OCI-LY7 (cell line): ENCODE measurements at regions not wholly inside any gene's neighbourhood (a gene's known extent, or its start where the extent isn't known, plus 50 kb on each side); places are given as distances from the start of the nearest gene placed in this dataset.

Experiments used
- BruUV-seq: library from RNA; stranded (reverse); fragments of 400-500 nt; replicated peaks from 2 replicates; lab custom pipeline; 2021; lab: Mats Ljungman, UMichigan
- CTCF ChIA-PET: fragments of 300-600 bp; sonication (Branson Sonifier 250); formaldehyde crosslinking; loops from one replicate; lab custom pipeline; 2022; ENCODE audit warnings: antibody characterized with exemption; ENCODE audit not compliant: unreplicated experiment; lab: Charles Lee
- POLR2A ChIA-PET: fragments of 300-600 bp; sonication (Branson Sonifier 250); formaldehyde crosslinking; loops from one replicate; lab custom pipeline; 2022; ENCODE audit warnings: antibody characterized with exemption; lab: Charles Lee
- DNase-seq: peaks from one replicate; pipeline ENCODE4 v3.0.0-alpha.2; 2015; ENCODE audit warnings: low spot score
- H2AFZ ChIP-seq: fragments of 200-600 bp; sonication (generic), shearing (Covaris generic); 2 replicates; pipeline ENCODE4 v1.6.1; 2014; ENCODE audit warnings: mild to moderate bottlenecking, antibody characterized with exemption, low read length, moderate library complexity
- H3K27ac ChIP-seq: fragments of 200-600 bp; sonication (generic); 2 replicates; pipeline ENCODE4 v1.5.1; 2014; ENCODE audit warnings: mixed run types, low read depth, mild to moderate bottlenecking, moderate library complexity, low read length, inconsistent platforms; ENCODE audit not compliant: poor library complexity, severe bottlenecking
- H3K36me3 ChIP-seq: fragments of 200-600 bp; sonication (generic); 2 replicates; pipeline ENCODE4 v1.6.1; 2014; ENCODE audit warnings: mild to moderate bottlenecking, antibody characterized with exemption, low read length, moderate library complexity, mixed read lengths; ENCODE audit not compliant: insufficient read depth
- H3K4me1 ChIP-seq: fragments of 200-600 bp; sonication (generic); 2 replicates; pipeline ENCODE4 v1.5.1; 2014; ENCODE audit warnings: mild to moderate bottlenecking, low read length; ENCODE audit not compliant: insufficient read depth, poor library complexity, severe bottlenecking
- H3K4me2 ChIP-seq: fragments of 200-600 bp; sonication (generic); 2 replicates; pipeline ENCODE4 v1.6.1; 2014; ENCODE audit warnings: mild to moderate bottlenecking, low read length
- H3K4me3 ChIP-seq: fragments of 200-600 bp; sonication (generic); 2 replicates; pipeline ENCODE4 v1.5.1; 2014; ENCODE audit warnings: mild to moderate bottlenecking, low read depth, low read length; ENCODE audit not compliant: poor library complexity, severe bottlenecking
- H3K79me2 ChIP-seq: fragments of 200-600 bp; sonication (generic); 2 replicates; pipeline ENCODE4 v1.6.1; 2016; ENCODE audit warnings: low read depth, mild to moderate bottlenecking, low read length, moderate library complexity, mixed read lengths; ENCODE audit not compliant: insufficient read depth
- H3K9me2 ChIP-seq: fragments of 200-600 bp; sonication (generic); 2 replicates; pipeline ENCODE4 v1.6.1; 2016; ENCODE audit warnings: mild to moderate bottlenecking, low read length, mixed read lengths; ENCODE audit not compliant: insufficient read depth
- H3K9me3 ChIP-seq: fragments of 200-600 bp; sonication (generic); 2 replicates; pipeline ENCODE4 v1.6.1; 2014; ENCODE audit warnings: mild to moderate bottlenecking, mixed run types, low read length, mixed read lengths
- H4K20me1 ChIP-seq: fragments of 200-600 bp; sonication (generic); 2 replicates; pipeline ENCODE4 v1.6.1; 2014; ENCODE audit warnings: mild to moderate bottlenecking, antibody characterized with exemption, low read length, moderate library complexity, mixed read lengths; ENCODE audit not compliant: insufficient read depth
- EZH2phosphoT487 ChIP-seq: fragments of 200-600 bp; sonication (generic); IDR thresholded peaks from 2 replicates; pipeline ENCODE4 v1.6.1; 2018; ENCODE audit warnings: low read depth, borderline replicate concordance, mild to moderate bottlenecking, mixed run types, antibody characterized with exemption, low read length, moderate library complexity, mixed read lengths
- intact Hi-C: fragments of 100-400 bp; cut with micrococcal nuclease; formaldehyde crosslinking; loops from one replicate; pipeline ENCODE4 v1.10.0; 2022; ENCODE audit not compliant: unreplicated experiment
- TF ChIP-seq, protein P1 (sequence below): fragments of 200-600 bp; sonication (generic); conservative IDR thresholded peaks from 2 replicates; pipeline ENCODE4 v1.5.1; 2014; ENCODE audit warnings: mild to moderate bottlenecking, antibody characterized with exemption, low read length, moderate library complexity, mixed read lengths

DNA sequence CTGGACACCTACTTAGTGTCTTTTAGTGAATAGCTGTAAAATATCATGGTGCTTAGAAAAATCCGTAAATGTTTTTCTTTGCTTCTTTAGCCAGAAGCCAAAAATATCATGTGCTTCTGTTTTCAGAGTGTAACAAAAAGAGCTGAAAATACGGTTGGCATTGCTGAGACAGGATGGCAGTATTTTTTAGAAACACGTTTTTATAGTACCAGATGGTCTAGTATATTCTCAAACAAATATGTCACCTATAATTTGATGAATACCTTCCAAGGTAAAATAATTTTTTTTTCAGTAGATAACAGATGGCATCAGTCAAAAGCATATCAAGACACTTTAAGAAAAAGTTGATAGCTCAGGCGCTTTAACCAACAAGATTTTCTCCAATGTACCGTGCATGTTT lies 326.6 kb downstream of the PHF14 start:
- no peak overlapping the region for H2AFZ ChIP-seq
- H3K36me3 ChIP-seq: no peaks in the 10 kb centered on the region
- H3K27ac ChIP-seq: no peak overlapping the region
- H3K9me2 ChIP-seq: no peaks in the 10 kb centered on the region
- H3K79me2 ChIP-seq: no peaks in the 10 kb centered on the region
- no peak overlapping the region for H3K4me2 ChIP-seq
- no TSS peak for BruUV-seq
- H3K9me3 ChIP-seq: no peaks in the 10 kb centered on the region
- DNase-seq: no peak
- CTCF ChIA-PET: no interaction called here
- POLR2A ChIA-PET: no interaction called here
- intact Hi-C loops: no loop called here
- no peaks in the 10 kb centered on the region for H3K4me1 ChIP-seq
- H4K20me1 ChIP-seq: no peaks in the 10 kb centered on the region
- H3K4me3 ChIP-seq: no peak overlapping the region
- no peak for TF ChIP-seq EZH2phosphoT487
- TF ChIP-seq, protein P1, sequence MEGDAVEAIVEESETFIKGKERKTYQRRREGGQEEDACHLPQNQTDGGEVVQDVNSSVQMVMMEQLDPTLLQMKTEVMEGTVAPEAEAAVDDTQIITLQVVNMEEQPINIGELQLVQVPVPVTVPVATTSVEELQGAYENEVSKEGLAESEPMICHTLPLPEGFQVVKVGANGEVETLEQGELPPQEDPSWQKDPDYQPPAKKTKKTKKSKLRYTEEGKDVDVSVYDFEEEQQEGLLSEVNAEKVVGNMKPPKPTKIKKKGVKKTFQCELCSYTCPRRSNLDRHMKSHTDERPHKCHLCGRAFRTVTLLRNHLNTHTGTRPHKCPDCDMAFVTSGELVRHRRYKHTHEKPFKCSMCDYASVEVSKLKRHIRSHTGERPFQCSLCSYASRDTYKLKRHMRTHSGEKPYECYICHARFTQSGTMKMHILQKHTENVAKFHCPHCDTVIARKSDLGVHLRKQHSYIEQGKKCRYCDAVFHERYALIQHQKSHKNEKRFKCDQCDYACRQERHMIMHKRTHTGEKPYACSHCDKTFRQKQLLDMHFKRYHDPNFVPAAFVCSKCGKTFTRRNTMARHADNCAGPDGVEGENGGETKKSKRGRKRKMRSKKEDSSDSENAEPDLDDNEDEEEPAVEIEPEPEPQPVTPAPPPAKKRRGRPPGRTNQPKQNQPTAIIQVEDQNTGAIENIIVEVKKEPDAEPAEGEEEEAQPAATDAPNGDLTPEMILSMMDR: no peak

DNA sequence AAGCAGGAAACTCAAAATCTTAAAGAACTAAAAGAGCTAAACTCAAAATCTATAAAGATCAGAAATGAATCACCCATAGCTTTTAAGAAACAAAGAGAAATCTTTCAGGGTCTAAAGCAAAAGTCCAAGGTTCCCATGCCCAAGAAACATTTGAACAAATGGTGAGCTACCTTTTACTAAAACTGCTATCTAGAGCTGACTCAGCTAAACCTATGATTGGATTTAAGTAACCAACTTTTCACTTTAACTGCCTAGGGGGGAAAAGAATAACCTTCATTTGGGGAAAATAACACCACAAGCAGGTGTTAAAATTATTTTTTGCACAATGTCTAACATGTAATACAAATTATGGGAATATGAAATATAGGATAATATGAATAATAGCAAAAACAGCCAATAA lies 328.4 kb downstream of the PHF14 start:
- no peak overlapping the region for H3K4me2 ChIP-seq
- H2AFZ ChIP-seq: no peak overlapping the region
- ChIA-PET POLR2A (interaction anchor here (1.0 kb wide), 1 partner anchor 10 kb away, joined by 3 read pairs; no protein-coding TSS in a partner anchor), CTCF (no interaction called here)
- no peak overlapping the region for H3K27ac ChIP-seq
- H3K4me1 ChIP-seq: no peaks in the 10 kb centered on the region
- no peaks in the 10 kb centered on the region for H3K79me2 ChIP-seq
- no peak for DNase-seq
- no peaks in the 10 kb centered on the region for H4K20me1 ChIP-seq
- H3K4me3 ChIP-seq: no peak overlapping the region
- BruUV-seq: no TSS peak
- TF ChIP-seq, protein P1: no peak
- no peak for TF ChIP-seq EZH2phosphoT487
- H3K9me2 ChIP-seq: no peaks in the 10 kb centered on the region
- no peaks in the 10 kb centered on the region for H3K9me3 ChIP-seq
- intact Hi-C loops: no loop called here
- no peaks in the 10 kb centered on the region for H3K36me3 ChIP-seq

DNA sequence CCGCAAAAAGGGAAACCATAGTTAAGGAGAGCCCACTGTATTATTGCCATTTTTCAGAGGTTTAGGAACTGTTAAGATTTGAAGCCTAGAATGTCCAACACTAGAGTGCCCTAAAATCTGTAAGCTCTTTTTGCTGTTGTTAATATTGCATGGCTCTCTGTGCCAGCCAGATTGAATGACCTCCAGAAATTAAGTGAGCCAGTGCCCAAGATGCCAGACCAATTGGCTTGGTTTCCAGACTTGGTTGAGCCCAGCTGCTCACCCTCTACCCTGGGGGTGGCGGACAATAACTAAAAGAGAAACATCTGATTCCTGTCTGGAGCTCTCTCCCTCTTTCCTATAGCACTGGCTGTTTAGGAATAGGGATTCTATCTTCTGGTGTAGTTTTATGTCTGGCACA lies 340.1 kb downstream of the PHF14 start:
- Histone ChIP-seq H3K4me2 (no peak overlapping the region), H3K9me2 (no peaks in the 10 kb centered on the region), H2AFZ (no peak overlapping the region), H3K79me2 (no peaks in the 10 kb centered on the region), H3K36me3 (no peaks in the 10 kb centered on the region), H4K20me1 (no peaks in the 10 kb centered on the region), H3K27ac (no peak overlapping the region), H3K4me1 (no peaks in the 10 kb centered on the region), H3K9me3 (no peaks in the 10 kb centered on the region), H3K4me3 (no peak overlapping the region)
- no peak for TF ChIP-seq EZH2phosphoT487
- TF ChIP-seq, protein P1: no peak
- intact Hi-C loops: no loop called here
- DNase-seq: no peak
- ChIA-PET POLR2A (no interaction called here), CTCF (no interaction called here)
- BruUV-seq: no TSS peak
